GM12878 (cell line): ENCODE measurements at regions not wholly inside any gene's neighbourhood (a gene's known extent, or its start where the extent isn't known, plus 50 kb on each side); places are given as distances from the start of the nearest gene placed in this dataset.

Source experiments
- ATAC-seq: fragments of 200-7000 bp; cut with Tn5 transposase; 3 replicates; pipeline ENCODE4 v1.9.1; 2020; ENCODE audit warnings: mild to moderate bottlenecking, moderate library complexity
- BruUV-seq: library from RNA; stranded (reverse); fragments of 400-500 nt; replicated peaks from 2 replicates; lab custom pipeline; 2021; lab: Mats Ljungman, UMichigan
- CTCF ChIA-PET: fragments of 300-600 bp; sonication (Branson Sonifier 250); formaldehyde crosslinking; extraction: SDS; loops from one replicate; lab custom pipeline; 2021; ENCODE audit warnings: inconsistent platforms; lab: Yijun Ruan, JAX
- POLR2A ChIA-PET: fragments of 350-600 bp; formaldehyde crosslinking; extraction: SDS; loops from one replicate; lab custom pipeline; 2021; ENCODE audit warnings: inconsistent platforms; lab: Charles Lee
- RAD21 ChIA-PET: fragments of 300-600 bp; sonication (Branson Sonifier 250); formaldehyde crosslinking; loops from one replicate; lab custom pipeline; 2023; ENCODE audit warnings: antibody characterized with exemption; ENCODE audit not compliant: unreplicated experiment; lab: Charles Lee
- SMC1A ChIA-PET: fragments of 300-600 bp; sonication (Branson Sonifier 250); formaldehyde crosslinking; loops from one replicate; lab custom pipeline; 2023; ENCODE audit not compliant: unreplicated experiment, uncharacterized antibody; lab: Charles Lee
- DNase-seq: peaks from one replicate; pipeline ENCODE4 v3.0.0-alpha.2; 2011; ENCODE audit warnings: low read depth, low spot score
- FAIRE-seq: peaks from 3 replicates; lab custom pipeline; 2011; peaks lifted over from hg19 to GRCh38; lab: Jason Lieb, UNC
- H2AFZ ChIP-seq: 2 replicates; pipeline ENCODE4 v1.6.0; 2011; ENCODE audit warnings: low read depth, low read length, control low read depth; ENCODE audit not compliant: control insufficient read depth
- H3K27ac ChIP-seq: 2 replicates; pipeline ENCODE4 v1.5.1; 2011; ENCODE audit warnings: control low read depth; ENCODE audit not compliant: control insufficient read depth, insufficient read depth
- H3K27me3 ChIP-seq, 2 experiments: replicated peaks in 1 of 2; 2 replicates each; pipeline versions ENCODE4 v1.6.0 to v1.6.1; 2011; ENCODE audit warnings: low read length in 1 of 2; ENCODE audit not compliant: control insufficient read depth in 2 of 2, insufficient read depth in 2 of 2
- H3K36me3 ChIP-seq, 2 experiments: 2 replicates each; pipeline ENCODE4 v1.5.1; 2011; ENCODE audit warnings: low read length in 1 of 2; ENCODE audit not compliant: control insufficient read depth in 2 of 2, insufficient read depth in 2 of 2
- H3K4me1 ChIP-seq: 2 replicates; pipeline ENCODE4 v1.6.1; 2011; ENCODE audit warnings: mild to moderate bottlenecking, low read length, moderate library complexity, mixed read lengths; ENCODE audit not compliant: control insufficient read depth, insufficient read depth
- H3K4me2 ChIP-seq: 2 replicates; pipeline ENCODE4 v1.6.0; 2011; ENCODE audit warnings: control low read depth; ENCODE audit not compliant: control insufficient read depth, insufficient read depth
- H3K4me3 ChIP-seq: fragments of 200-600 bp; sonication (generic); 2 replicates; pipeline ENCODE4 v1.5.1; 2016
- H3K79me2 ChIP-seq: 2 replicates; pipeline ENCODE4 v1.6.0; 2011; ENCODE audit warnings: low read length; ENCODE audit not compliant: control insufficient read depth, insufficient read depth
- H3K9ac ChIP-seq: 2 replicates; pipeline ENCODE4 v1.8.0; 2011; ENCODE audit warnings: low read length, control low read depth, mixed read lengths; ENCODE audit not compliant: control insufficient read depth, insufficient read depth
- H3K9me3 ChIP-seq: replicated peaks from 3 replicates; pipeline ENCODE4 v1.5.1; 2011; ENCODE audit warnings: mild to moderate bottlenecking, low read length; ENCODE audit not compliant: control insufficient read depth, insufficient read depth
- H4K20me1 ChIP-seq: 2 replicates; pipeline ENCODE4 v1.6.0; 2011; ENCODE audit not compliant: control insufficient read depth, insufficient read depth
- BRCA1 ChIP-seq: IDR thresholded peaks from 2 replicates; pipeline ENCODE4 v1.6.1; 2011; ENCODE audit warnings: low read depth, low read length, improper control_type of control experiment
- MYC ChIP-seq: IDR thresholded peaks from 2 replicates; pipeline ENCODE4 v1.6.1; 2011; ENCODE audit warnings: mild to moderate bottlenecking, low read length, moderate library complexity, inconsistent platforms; ENCODE audit not compliant: insufficient read depth, insufficient replicate concordance, insufficient read length, severe bottlenecking
- PML ChIP-seq: IDR thresholded peaks from 2 replicates; pipeline ENCODE4 v1.6.1; 2012; ENCODE audit warnings: low read length, inconsistent platforms
- WGBS: methylation state at CpG from one replicate; pipeline ENCODE4 v1.1.6; 2016; ENCODE audit warnings: low lambda C conversion rate; ENCODE audit not compliant: insufficient replicate concordance, insufficient coverage; ENCODE audit errors: missing lambda C conversion rate; 5-methylcytosine and 5-hydroxymethylcytosine counted together
- in situ Hi-C: fragments of 300-500 bp; cut with MboI; formaldehyde crosslinking; loops from 9 replicates; pipeline ENCODE4 v1.14.3; 2018; ENCODE audit warnings: mixed read lengths
- intact Hi-C: fragments of 100-400 bp; cut with micrococcal nuclease; formaldehyde crosslinking; loops from one replicate; pipeline ENCODE4 v1.14.2; 2022; ENCODE audit not compliant: unreplicated experiment
- TF ChIP-seq, protein P1 (sequence below): fragments of 450-650 bp; IDR thresholded peaks from 2 replicates; pipeline ENCODE4 v1.6.1; 2017; ENCODE audit warnings: mild to moderate bottlenecking, moderate library complexity
- TF ChIP-seq, protein P2 (sequence below): IDR thresholded peaks from 2 replicates; pipeline ENCODE4 v1.6.1; 2012; ENCODE audit warnings: improper control_type of control experiment, low read depth, low read length; ENCODE audit not compliant: insufficient replicate concordance

- H3K4me1 ChIP-seq: no peaks in the 10 kb centered on the region
- DNase-seq: no peak
- RAD21 ChIA-PET: interaction anchor here (1.2 kb wide), 1 partner anchor 47 kb away, joined by 4 read pairs; no protein-coding TSS in a partner anchor
- WGBS: 88% methylated on average over 4 of the region's 4 CpGs
- no peaks in the 10 kb centered on the region for H4K20me1 ChIP-seq
- no peaks in the 10 kb centered on the region for H3K79me2 ChIP-seq
- H2AFZ ChIP-seq: no peak overlapping the region
- ATAC-seq: no peak
- TF ChIP-seq, protein P1, sequence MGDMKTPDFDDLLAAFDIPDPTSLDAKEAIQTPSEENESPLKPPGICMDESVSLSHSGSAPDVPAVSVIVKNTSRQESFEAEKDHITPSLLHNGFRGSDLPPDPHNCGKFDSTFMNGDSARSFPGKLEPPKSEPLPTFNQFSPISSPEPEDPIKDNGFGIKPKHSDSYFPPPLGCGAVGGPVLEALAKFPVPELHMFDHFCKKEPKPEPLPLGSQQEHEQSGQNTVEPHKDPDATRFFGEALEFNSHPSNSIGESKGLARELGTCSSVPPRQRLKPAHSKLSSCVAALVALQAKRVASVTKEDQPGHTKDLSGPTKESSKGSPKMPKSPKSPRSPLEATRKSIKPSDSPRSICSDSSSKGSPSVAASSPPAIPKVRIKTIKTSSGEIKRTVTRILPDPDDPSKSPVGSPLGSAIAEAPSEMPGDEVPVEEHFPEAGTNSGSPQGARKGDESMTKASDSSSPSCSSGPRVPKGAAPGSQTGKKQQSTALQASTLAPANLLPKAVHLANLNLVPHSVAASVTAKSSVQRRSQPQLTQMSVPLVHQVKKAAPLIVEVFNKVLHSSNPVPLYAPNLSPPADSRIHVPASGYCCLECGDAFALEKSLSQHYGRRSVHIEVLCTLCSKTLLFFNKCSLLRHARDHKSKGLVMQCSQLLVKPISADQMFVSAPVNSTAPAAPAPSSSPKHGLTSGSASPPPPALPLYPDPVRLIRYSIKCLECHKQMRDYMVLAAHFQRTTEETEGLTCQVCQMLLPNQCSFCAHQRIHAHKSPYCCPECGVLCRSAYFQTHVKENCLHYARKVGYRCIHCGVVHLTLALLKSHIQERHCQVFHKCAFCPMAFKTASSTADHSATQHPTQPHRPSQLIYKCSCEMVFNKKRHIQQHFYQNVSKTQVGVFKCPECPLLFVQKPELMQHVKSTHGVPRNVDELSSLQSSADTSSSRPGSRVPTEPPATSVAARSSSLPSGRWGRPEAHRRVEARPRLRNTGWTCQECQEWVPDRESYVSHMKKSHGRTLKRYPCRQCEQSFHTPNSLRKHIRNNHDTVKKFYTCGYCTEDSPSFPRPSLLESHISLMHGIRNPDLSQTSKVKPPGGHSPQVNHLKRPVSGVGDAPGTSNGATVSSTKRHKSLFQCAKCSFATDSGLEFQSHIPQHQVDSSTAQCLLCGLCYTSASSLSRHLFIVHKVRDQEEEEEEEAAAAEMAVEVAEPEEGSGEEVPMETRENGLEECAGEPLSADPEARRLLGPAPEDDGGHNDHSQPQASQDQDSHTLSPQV: no peak
- TF ChIP-seq BRCA1: no peak
- TF ChIP-seq PML: no peak
- no peak for TF ChIP-seq MYC
- TF ChIP-seq, protein P2, sequence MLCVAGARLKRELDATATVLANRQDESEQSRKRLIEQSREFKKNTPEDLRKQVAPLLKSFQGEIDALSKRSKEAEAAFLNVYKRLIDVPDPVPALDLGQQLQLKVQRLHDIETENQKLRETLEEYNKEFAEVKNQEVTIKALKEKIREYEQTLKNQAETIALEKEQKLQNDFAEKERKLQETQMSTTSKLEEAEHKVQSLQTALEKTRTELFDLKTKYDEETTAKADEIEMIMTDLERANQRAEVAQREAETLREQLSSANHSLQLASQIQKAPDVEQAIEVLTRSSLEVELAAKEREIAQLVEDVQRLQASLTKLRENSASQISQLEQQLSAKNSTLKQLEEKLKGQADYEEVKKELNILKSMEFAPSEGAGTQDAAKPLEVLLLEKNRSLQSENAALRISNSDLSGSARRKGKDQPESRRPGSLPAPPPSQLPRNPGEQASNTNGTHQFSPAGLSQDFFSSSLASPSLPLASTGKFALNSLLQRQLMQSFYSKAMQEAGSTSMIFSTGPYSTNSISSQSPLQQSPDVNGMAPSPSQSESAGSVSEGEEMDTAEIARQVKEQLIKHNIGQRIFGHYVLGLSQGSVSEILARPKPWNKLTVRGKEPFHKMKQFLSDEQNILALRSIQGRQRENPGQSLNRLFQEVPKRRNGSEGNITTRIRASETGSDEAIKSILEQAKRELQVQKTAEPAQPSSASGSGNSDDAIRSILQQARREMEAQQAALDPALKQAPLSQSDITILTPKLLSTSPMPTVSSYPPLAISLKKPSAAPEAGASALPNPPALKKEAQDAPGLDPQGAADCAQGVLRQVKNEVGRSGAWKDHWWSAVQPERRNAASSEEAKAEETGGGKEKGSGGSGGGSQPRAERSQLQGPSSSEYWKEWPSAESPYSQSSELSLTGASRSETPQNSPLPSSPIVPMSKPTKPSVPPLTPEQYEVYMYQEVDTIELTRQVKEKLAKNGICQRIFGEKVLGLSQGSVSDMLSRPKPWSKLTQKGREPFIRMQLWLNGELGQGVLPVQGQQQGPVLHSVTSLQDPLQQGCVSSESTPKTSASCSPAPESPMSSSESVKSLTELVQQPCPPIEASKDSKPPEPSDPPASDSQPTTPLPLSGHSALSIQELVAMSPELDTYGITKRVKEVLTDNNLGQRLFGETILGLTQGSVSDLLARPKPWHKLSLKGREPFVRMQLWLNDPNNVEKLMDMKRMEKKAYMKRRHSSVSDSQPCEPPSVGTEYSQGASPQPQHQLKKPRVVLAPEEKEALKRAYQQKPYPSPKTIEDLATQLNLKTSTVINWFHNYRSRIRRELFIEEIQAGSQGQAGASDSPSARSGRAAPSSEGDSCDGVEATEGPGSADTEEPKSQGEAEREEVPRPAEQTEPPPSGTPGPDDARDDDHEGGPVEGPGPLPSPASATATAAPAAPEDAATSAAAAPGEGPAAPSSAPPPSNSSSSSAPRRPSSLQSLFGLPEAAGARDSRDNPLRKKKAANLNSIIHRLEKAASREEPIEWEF: no peak
- H3K9ac ChIP-seq: no peak overlapping the region
- H3K27me3 ChIP-seq: no peaks in the 10 kb centered on the region
- POLR2A ChIA-PET: no interaction called here
- SMC1A ChIA-PET: interaction anchor here (0.9 to 5.7 kb wide), 5 partner anchors 9 to 99 kb away, joined by 3 to 37 read pairs (median 3); no protein-coding TSS in a partner anchor
- CTCF ChIA-PET: interaction anchor here (0.5 to 1.0 kb wide), 3 partner anchors 22 to 150 kb away, joined by 3 to 4 read pairs (median 3); no protein-coding TSS in a partner anchor
- no peak overlapping the region for H3K27ac ChIP-seq
- H3K4me3 ChIP-seq: no peak overlapping the region
- no peaks in the 10 kb centered on the region; the same call in 2 of the 3 replicates for H3K9me3 ChIP-seq
- no TSS peak for BruUV-seq
- FAIRE-seq: no peak
- no peak overlapping the region for H3K4me2 ChIP-seq
- no peaks in the 10 kb centered on the region for H3K36me3 ChIP-seq
- intact Hi-C loops: no loop called here
- in situ Hi-C loops: no loop called here
Measured at GRCh38 chr12:68509242-68509641, 101.5 kb upstream of the RAP1B start.
